ENCODE measurements at regions not wholly inside any gene's neighbourhood (a gene's known extent, or its start where the extent isn't known, plus 50 kb on each side); places are given as distances from the start of the nearest gene placed in this dataset.

GRCh38 chr9:22237497-22238363 lies 208.9 kb upstream of the DMRTA1 start:
- in situ Hi-C loops (cut with MboI) (loop anchor here (5.0 kb wide), 1 partner anchor 420 kb away; no protein-coding TSS in a partner anchor), intact Hi-C loops (cut with micrococcal nuclease; ENCODE audit: unreplicated experiment) (loop anchor here (10.0 kb wide), 1 partner anchor 203 kb away; no protein-coding TSS in a partner anchor)
- H3K9ac ChIP-seq (ENCODE audit: control insufficient read depth, insufficient read depth, low read length), result no peak overlapping the region
- H2AFZ ChIP-seq (ENCODE audit: control insufficient read depth, low read depth, low read length), result no peak overlapping the region
- ATAC-seq (no peak), DNase-seq (ENCODE audit: low read depth, low spot score) (no peak), FAIRE-seq (no peak)
- CTCF ChIA-PET, result interaction anchor here (0.9 to 4.6 kb wide), 10 partner anchors 9 to 432 kb away, joined by 3 to 63 read pairs (median 5); partner anchors contain the start of gene CDKN2B
- H3K9me3 ChIP-seq (replicated peaks; ENCODE audit: control insufficient read depth, insufficient read depth, low read length), result no peaks in the 10 kb centered on the region; the same call in 2 of the 3 replicates
- SMC1A ChIA-PET (ENCODE audit: uncharacterized antibody, unreplicated experiment), result interaction anchor here (0.8 to 3.3 kb wide), 7 partner anchors 9 to 425 kb away, joined by 3 to 31 read pairs (median 3); no protein-coding TSS in a partner anchor
- no peak overlapping the region for H3K4me3 ChIP-seq
- H3K4me1 ChIP-seq (ENCODE audit: control insufficient read depth, insufficient read depth, low read length), result peaks cover 19% of the 10 kb centered on the region
- no peak overlapping the region for H3K4me2 ChIP-seq (ENCODE audit: control insufficient read depth, insufficient read depth)
- POLR2A ChIA-PET, result no interaction called here
- TF ChIP-seq RAD21 (IDR thresholded peaks at IDR 0.05; ENCODE audit: insufficient read depth, low read depth, low read length) (no peak), MXI1 (IDR thresholded peaks at IDR 0.05; ENCODE audit: low read depth, low read length) (no peak), CREM (IDR thresholded peaks at IDR 0.05; ENCODE audit: low read depth) (no peak), E2F4 (IDR thresholded peaks at IDR 0.05; ENCODE audit: low read depth, low read length) (no peak), CEBPB (IDR thresholded peaks at IDR 0.05; ENCODE audit: borderline replicate concordance in 1 of 2, low read depth in 2 of 2, low read length in 2 of 2) (no peak), STAT3 (IDR thresholded peaks at IDR 0.05; ENCODE audit: low read depth, low read length) (no peak), NFIC (IDR thresholded peaks at IDR 0.05; ENCODE audit: low read depth, low read length) (no peak), TAF1 (IDR thresholded peaks at IDR 0.05; ENCODE audit: borderline replicate concordance, low read depth, low read length) (no peak), CUX1 (IDR thresholded peaks at IDR 0.05; ENCODE audit: insufficient replicate concordance, low read depth, low read length) (no peak), FOS (IDR thresholded peaks at IDR 0.05; ENCODE audit: borderline replicate concordance, extremely low read depth, insufficient read length) (no peak), SMARCA5 (IDR thresholded peaks at IDR 0.05) (no peak)
- no peak overlapping the region for H3K27ac ChIP-seq (ENCODE audit: control insufficient read depth, insufficient read depth)
- WGBS (ENCODE audit: insufficient coverage, insufficient replicate concordance, low lambda C conversion rate, missing lambda C conversion rate), result 65% methylated on average over 3 of the region's 3 CpGs
- RAD21 ChIA-PET (ENCODE audit: unreplicated experiment), result interaction anchor here (0.9 to 4.1 kb wide), 4 partner anchors 198 to 426 kb away, joined by 3 to 19 read pairs (median 4); no protein-coding TSS in a partner anchor
- H3K27me3 ChIP-seq (replicated peaks in 1 of 2; ENCODE audit: control insufficient read depth in 2 of 2, insufficient read depth in 2 of 2, low read length in 1 of 2), result peaks cover 0 to 2% of the 10 kb centered on the region in 2 experiments; a peak in 2 of 4 replicates
- no TSS peak for BruUV-seq (replicated peaks)
- H3K79me2 ChIP-seq (ENCODE audit: control insufficient read depth, insufficient read depth, low read length), result no peaks in the 10 kb centered on the region
- no peaks in the 10 kb centered on the region for H3K36me3 ChIP-seq (ENCODE audit: control insufficient read depth in 2 of 2, insufficient read depth in 2 of 2, low read length in 1 of 2)
- H4K20me1 ChIP-seq (ENCODE audit: control insufficient read depth, insufficient read depth), result no peaks in the 10 kb centered on the region
